ENCODE measurements at regions not wholly inside any gene's neighbourhood (a gene's known extent, or its start where the extent isn't known, plus 50 kb on each side); places are given as distances from the start of the nearest gene placed in this dataset.

DNA sequence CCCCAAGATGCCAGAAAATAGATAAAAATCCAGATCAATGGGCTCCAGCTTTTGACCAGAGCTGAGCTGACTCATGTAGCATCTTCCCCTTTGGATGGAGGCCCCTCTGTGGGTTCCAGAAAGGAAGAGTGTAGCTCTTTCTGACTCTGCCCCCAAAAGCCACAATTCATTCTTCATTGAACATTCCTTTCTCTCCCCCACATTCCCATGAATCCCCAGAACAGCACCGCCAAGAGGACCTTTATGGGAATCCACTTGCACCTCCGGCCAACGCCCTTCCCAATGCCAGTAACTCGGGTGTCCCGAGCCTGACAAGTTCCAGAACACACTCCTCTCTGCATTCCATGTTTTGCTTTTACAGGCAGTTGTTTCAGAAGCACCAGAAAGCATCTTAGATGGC, 210.6 kb upstream of the DIO3 start:
- TF ChIP-seq, protein P1, sequence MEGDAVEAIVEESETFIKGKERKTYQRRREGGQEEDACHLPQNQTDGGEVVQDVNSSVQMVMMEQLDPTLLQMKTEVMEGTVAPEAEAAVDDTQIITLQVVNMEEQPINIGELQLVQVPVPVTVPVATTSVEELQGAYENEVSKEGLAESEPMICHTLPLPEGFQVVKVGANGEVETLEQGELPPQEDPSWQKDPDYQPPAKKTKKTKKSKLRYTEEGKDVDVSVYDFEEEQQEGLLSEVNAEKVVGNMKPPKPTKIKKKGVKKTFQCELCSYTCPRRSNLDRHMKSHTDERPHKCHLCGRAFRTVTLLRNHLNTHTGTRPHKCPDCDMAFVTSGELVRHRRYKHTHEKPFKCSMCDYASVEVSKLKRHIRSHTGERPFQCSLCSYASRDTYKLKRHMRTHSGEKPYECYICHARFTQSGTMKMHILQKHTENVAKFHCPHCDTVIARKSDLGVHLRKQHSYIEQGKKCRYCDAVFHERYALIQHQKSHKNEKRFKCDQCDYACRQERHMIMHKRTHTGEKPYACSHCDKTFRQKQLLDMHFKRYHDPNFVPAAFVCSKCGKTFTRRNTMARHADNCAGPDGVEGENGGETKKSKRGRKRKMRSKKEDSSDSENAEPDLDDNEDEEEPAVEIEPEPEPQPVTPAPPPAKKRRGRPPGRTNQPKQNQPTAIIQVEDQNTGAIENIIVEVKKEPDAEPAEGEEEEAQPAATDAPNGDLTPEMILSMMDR (IDR thresholded peaks at IDR 0.05), result no peak
- TF ChIP-seq POLR2A (IDR thresholded peaks at IDR 0.05), result no peak
